GM23338 (cell line): ENCODE measurements at regions not wholly inside any gene's neighbourhood (a gene's known extent, or its start where the extent isn't known, plus 50 kb on each side); places are given as distances from the start of the nearest gene placed in this dataset.

ENCODE experiments used
- CREB1 ChIP-seq: fragments of 250-450 bp; sonication (Bioruptor Pico); IDR thresholded peaks from 2 replicates; pipeline ENCODE4 v1.5.0; 2020; ENCODE audit warnings: low read depth, mild to moderate bottlenecking, moderate library complexity
- CTCF ChIP-seq, 2 experiments: fragments of 200-600 bp in 1 of 2; sonication (generic) in 1 of 2; conservative IDR thresholded peaks; 2 replicates each; pipeline versions ENCODE4 v1.5.1 to v1.6.1; 2016 to 2017; ENCODE audit warnings: antibody characterized with exemption in 2 of 2, low read depth in 2 of 2, mild to moderate bottlenecking in 2 of 2, moderate library complexity in 1 of 2
- EZH2 ChIP-seq: fragments of 200-600 bp; sonication (generic); IDR thresholded peaks from one replicate; pipeline ENCODE4 v1.8.0; 2017; ENCODE audit warnings: antibody characterized with exemption, mild to moderate bottlenecking, low read depth; ENCODE audit not compliant: unreplicated experiment
- EZH2phosphoT487 ChIP-seq: fragments of 200-600 bp; sonication (generic); IDR thresholded peaks from one replicate; pipeline ENCODE4 v1.8.1; 2018; ENCODE audit warnings: antibody characterized with exemption; ENCODE audit not compliant: unreplicated experiment

GRCh38 chr3:22893101-22893500 is 310.0 kb upstream of the UBE2E2 start:
- no peak for TF ChIP-seq CTCF (conservative IDR thresholded peaks at IDR 0.05; ENCODE audit: low read depth in 2 of 2)
- no peak for TF ChIP-seq CREB1 (CRISPR knock-in tag)
- TF ChIP-seq EZH2phosphoT487, result no peak
- no peak for TF ChIP-seq EZH2
